WTC11 (cell line): ENCODE measurements at regions not wholly inside any gene's neighbourhood (a gene's known extent, or its start where the extent isn't known, plus 50 kb on each side); places are given as distances from the start of the nearest gene placed in this dataset.

ENCODE experiments used
- ATAC-seq: fragments of 200-7000 bp; cut with Tn5 transposase; 2 replicates; pipeline ENCODE4 v1.10.0; 2021; ENCODE audit warnings: mild to moderate bottlenecking, moderate library complexity
- CTCF ChIA-PET: fragments of 300-600 bp; sonication (Branson Sonifier 250); formaldehyde crosslinking; loops from one replicate; lab custom pipeline; 2021; ENCODE audit warnings: antibody characterized with exemption; lab: Charles Lee
- POLR2A ChIA-PET: fragments of 350-600 bp; sonication (Branson Sonifier 250); formaldehyde crosslinking; loops from one replicate; lab custom pipeline; 2021; ENCODE audit warnings: antibody characterized with exemption; lab: Charles Lee
- DNase-seq: peaks from one replicate; pipeline ENCODE4 v3.0.0; 2021; ENCODE audit warnings: low spot score
- H3K27ac Mint-ChIP-seq: 2 replicates; pipeline ENCODE4 v1.8.0; 2021; ENCODE audit warnings: mixed read lengths
- H3K27me3 Mint-ChIP-seq: 2 replicates; pipeline ENCODE4 v1.8.0; 2021; ENCODE audit warnings: low read depth, mild to moderate bottlenecking, moderate library complexity, mixed read lengths
- H3K36me3 Mint-ChIP-seq: 2 replicates; pipeline ENCODE4 v1.8.0; 2021; ENCODE audit warnings: mixed read lengths
- H3K4me1 Mint-ChIP-seq: 2 replicates; pipeline ENCODE4 v1.8.0; 2022; ENCODE audit warnings: mixed read lengths
- H3K4me3 Mint-ChIP-seq: 2 replicates; pipeline ENCODE4 v1.8.0; 2021; ENCODE audit warnings: mild to moderate bottlenecking, moderate library complexity, mixed read lengths
- H3K9me3 Mint-ChIP-seq: 2 replicates; pipeline ENCODE4 v1.8.0; 2021; ENCODE audit warnings: mixed read lengths
- ELF4 ChIP-seq: sonication (generic); formaldehyde crosslinking; IDR thresholded peaks from 2 replicates; pipeline ENCODE4 v1.8.1; 2022; ENCODE audit warnings: low read depth, mild to moderate bottlenecking, moderate library complexity, missing genetic modification reagents
- IRF2 ChIP-seq: sonication (generic); formaldehyde crosslinking; IDR thresholded peaks from 2 replicates; pipeline ENCODE4 v1.8.0; 2022; ENCODE audit warnings: low read depth, missing genetic modification reagents, borderline replicate concordance
- JUN ChIP-seq: sonication (generic); formaldehyde crosslinking; IDR thresholded peaks from 2 replicates; pipeline ENCODE4 v1.8.0; 2023; ENCODE audit warnings: mild to moderate bottlenecking, missing genetic modification reagents
- NR2C2 ChIP-seq: sonication (generic); formaldehyde crosslinking; IDR thresholded peaks from 2 replicates; pipeline ENCODE4 v1.8.0; 2022; ENCODE audit warnings: mild to moderate bottlenecking, missing genetic modification reagents
- RELA ChIP-seq: sonication (generic); formaldehyde crosslinking; IDR thresholded peaks from 2 replicates; pipeline ENCODE4 v1.8.1; 2022; ENCODE audit warnings: missing genetic modification reagents, mild to moderate bottlenecking, borderline replicate concordance
- SMAD3 ChIP-seq: sonication (generic); formaldehyde crosslinking; IDR thresholded peaks from 2 replicates; pipeline ENCODE4 v1.8.0; 2022; ENCODE audit warnings: missing genetic modification reagents, mild to moderate bottlenecking, borderline replicate concordance
- SP1 ChIP-seq: sonication (generic); formaldehyde crosslinking; conservative IDR thresholded peaks from 2 replicates; pipeline ENCODE4 v1.8.1; 2022; ENCODE audit warnings: missing genetic modification reagents
- TEAD1 ChIP-seq: sonication (generic); formaldehyde crosslinking; IDR thresholded peaks from 2 replicates; pipeline ENCODE4 v1.8.0; 2022; ENCODE audit warnings: mild to moderate bottlenecking, missing genetic modification reagents
- TEAD4 ChIP-seq: sonication (generic); formaldehyde crosslinking; IDR thresholded peaks from 2 replicates; pipeline ENCODE4 v1.8.0; 2022; ENCODE audit warnings: mild to moderate bottlenecking, missing genetic modification reagents
- ZNF263 ChIP-seq: sonication (generic); formaldehyde crosslinking; IDR thresholded peaks from 2 replicates; pipeline ENCODE4 v1.8.1; 2022; ENCODE audit warnings: low read depth, mild to moderate bottlenecking, moderate library complexity, missing genetic modification reagents
- ZNF317 ChIP-seq: sonication (generic); formaldehyde crosslinking; IDR thresholded peaks from 2 replicates; pipeline ENCODE4 v1.8.1; 2023; ENCODE audit warnings: low read depth, mild to moderate bottlenecking, moderate library complexity, missing genetic modification reagents, borderline replicate concordance
- TF ChIP-seq, protein P1 (sequence below): sonication (generic); formaldehyde crosslinking; IDR thresholded peaks from 2 replicates; pipeline ENCODE4 v1.8.1; 2022; ENCODE audit warnings: low read depth, missing genetic modification reagents, borderline replicate concordance
- TF ChIP-seq, protein P2 (sequence below): fragments of 200-600 bp; IDR thresholded peaks from 2 replicates; pipeline ENCODE4 v1.8.0; 2022; ENCODE audit warnings: antibody characterized with exemption
- TF ChIP-seq, protein P3 (sequence below): fragments of 250-450 bp; sonication (Bioruptor Pico); IDR thresholded peaks from 2 replicates; pipeline ENCODE4 v1.8.0; 2021; ENCODE audit warnings: mild to moderate bottlenecking
- TF ChIP-seq, protein P4 (sequence below): sonication (generic); formaldehyde crosslinking; IDR thresholded peaks from 2 replicates; pipeline ENCODE4 v1.8.1; 2022; ENCODE audit warnings: low read depth, mild to moderate bottlenecking, moderate library complexity, missing genetic modification reagents, borderline replicate concordance
- TF ChIP-seq, protein P5 (sequence below): sonication (generic); formaldehyde crosslinking; IDR thresholded peaks from 2 replicates; pipeline ENCODE4 v1.8.1; 2023; ENCODE audit warnings: mild to moderate bottlenecking, missing genetic modification reagents

DNA sequence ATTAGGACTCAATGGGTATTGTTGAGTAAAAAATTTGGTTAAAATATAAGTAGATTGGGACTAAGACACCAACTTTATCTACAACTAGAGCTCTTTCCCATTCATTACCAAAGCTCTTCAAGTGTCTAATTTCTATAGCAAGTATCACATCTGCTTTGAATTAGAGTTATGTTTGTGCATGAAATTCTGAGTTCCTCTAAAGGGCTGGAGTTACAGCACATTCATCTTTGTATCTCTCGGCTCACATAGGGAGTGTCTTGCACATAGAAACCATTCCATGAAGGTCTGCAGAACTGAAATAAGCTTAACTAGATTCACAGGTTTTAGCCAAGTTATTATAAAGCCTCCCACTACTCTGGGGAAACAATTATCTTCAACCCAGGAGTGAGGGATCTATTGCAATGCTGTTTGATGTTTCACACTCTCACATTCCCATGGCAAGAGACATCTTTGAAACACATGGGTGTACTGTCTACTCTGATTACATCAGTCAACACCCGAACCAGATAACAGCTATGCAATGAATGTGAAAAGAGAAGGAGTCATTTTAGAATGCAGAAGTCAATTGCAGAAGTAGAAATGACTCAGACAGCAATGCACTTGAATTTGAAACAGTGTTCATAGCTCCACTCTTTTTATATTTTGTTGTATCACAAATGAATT is 93.1 kb upstream of the KBTBD8 start (continued):
- no peak for TF ChIP-seq ZNF317
- TF ChIP-seq, protein P1, sequence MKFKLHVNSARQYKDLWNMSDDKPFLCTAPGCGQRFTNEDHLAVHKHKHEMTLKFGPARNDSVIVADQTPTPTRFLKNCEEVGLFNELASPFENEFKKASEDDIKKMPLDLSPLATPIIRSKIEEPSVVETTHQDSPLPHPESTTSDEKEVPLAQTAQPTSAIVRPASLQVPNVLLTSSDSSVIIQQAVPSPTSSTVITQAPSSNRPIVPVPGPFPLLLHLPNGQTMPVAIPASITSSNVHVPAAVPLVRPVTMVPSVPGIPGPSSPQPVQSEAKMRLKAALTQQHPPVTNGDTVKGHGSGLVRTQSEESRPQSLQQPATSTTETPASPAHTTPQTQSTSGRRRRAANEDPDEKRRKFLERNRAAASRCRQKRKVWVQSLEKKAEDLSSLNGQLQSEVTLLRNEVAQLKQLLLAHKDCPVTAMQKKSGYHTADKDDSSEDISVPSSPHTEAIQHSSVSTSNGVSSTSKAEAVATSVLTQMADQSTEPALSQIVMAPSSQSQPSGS (CRISPR knock-in tag) = no peak

DNA sequence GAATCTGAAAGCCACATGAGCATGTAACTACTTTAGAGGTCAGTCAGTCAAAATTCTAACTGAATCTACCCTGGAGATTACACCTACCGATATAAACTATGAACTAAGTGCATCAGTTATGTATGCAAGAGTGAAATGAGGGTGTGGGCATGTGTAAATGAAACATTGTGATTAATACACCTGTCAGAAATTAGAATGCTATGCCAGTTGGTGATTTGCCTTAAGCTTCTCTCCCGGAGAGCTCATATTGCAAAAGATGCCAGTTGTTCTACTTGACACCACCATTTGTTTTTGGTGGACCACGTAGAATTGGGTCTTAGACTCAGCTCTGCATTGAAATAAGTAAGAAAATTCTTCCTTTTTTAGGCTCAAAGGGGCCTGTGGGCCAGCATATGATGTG is 91.0 kb upstream of the KBTBD8 start:
- ChIA-PET CTCF (no interaction called here), POLR2A (no interaction called here)
- TF ChIP-seq, protein P1 (CRISPR knock-in tag) = no peak
- TF ChIP-seq ELF4 (CRISPR knock-in tag) = no peak
- no peak for TF ChIP-seq ZNF263 (CRISPR knock-in tag)
- TF ChIP-seq, protein P2, sequence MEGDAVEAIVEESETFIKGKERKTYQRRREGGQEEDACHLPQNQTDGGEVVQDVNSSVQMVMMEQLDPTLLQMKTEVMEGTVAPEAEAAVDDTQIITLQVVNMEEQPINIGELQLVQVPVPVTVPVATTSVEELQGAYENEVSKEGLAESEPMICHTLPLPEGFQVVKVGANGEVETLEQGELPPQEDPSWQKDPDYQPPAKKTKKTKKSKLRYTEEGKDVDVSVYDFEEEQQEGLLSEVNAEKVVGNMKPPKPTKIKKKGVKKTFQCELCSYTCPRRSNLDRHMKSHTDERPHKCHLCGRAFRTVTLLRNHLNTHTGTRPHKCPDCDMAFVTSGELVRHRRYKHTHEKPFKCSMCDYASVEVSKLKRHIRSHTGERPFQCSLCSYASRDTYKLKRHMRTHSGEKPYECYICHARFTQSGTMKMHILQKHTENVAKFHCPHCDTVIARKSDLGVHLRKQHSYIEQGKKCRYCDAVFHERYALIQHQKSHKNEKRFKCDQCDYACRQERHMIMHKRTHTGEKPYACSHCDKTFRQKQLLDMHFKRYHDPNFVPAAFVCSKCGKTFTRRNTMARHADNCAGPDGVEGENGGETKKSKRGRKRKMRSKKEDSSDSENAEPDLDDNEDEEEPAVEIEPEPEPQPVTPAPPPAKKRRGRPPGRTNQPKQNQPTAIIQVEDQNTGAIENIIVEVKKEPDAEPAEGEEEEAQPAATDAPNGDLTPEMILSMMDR = no peak
- TF ChIP-seq, protein P3, sequence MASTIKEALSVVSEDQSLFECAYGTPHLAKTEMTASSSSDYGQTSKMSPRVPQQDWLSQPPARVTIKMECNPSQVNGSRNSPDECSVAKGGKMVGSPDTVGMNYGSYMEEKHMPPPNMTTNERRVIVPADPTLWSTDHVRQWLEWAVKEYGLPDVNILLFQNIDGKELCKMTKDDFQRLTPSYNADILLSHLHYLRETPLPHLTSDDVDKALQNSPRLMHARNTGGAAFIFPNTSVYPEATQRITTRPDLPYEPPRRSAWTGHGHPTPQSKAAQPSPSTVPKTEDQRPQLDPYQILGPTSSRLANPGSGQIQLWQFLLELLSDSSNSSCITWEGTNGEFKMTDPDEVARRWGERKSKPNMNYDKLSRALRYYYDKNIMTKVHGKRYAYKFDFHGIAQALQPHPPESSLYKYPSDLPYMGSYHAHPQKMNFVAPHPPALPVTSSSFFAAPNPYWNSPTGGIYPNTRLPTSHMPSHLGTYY (CRISPR knock-in tag) = no peak
- TF ChIP-seq SMAD3 (CRISPR knock-in tag) = no peak
- no peak for TF ChIP-seq TEAD4 (CRISPR knock-in tag)
- TF ChIP-seq JUN (CRISPR knock-in tag) = no peak
- no peak for TF ChIP-seq IRF2 (CRISPR knock-in tag)
- no peak for TF ChIP-seq NR2C2 (CRISPR knock-in tag)
- TF ChIP-seq RELA (CRISPR knock-in tag) = no peak
- no peak for TF ChIP-seq SP1 (CRISPR knock-in tag)
- no peak for TF ChIP-seq TEAD1 (CRISPR knock-in tag)
- TF ChIP-seq, protein P4, sequence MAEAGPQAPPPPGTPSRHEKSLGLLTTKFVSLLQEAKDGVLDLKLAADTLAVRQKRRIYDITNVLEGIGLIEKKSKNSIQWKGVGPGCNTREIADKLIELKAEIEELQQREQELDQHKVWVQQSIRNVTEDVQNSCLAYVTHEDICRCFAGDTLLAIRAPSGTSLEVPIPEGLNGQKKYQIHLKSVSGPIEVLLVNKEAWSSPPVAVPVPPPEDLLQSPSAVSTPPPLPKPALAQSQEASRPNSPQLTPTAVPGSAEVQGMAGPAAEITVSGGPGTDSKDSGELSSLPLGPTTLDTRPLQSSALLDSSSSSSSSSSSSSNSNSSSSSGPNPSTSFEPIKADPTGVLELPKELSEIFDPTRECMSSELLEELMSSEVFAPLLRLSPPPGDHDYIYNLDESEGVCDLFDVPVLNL (CRISPR knock-in tag) = no peak
- TF ChIP-seq, protein P5, sequence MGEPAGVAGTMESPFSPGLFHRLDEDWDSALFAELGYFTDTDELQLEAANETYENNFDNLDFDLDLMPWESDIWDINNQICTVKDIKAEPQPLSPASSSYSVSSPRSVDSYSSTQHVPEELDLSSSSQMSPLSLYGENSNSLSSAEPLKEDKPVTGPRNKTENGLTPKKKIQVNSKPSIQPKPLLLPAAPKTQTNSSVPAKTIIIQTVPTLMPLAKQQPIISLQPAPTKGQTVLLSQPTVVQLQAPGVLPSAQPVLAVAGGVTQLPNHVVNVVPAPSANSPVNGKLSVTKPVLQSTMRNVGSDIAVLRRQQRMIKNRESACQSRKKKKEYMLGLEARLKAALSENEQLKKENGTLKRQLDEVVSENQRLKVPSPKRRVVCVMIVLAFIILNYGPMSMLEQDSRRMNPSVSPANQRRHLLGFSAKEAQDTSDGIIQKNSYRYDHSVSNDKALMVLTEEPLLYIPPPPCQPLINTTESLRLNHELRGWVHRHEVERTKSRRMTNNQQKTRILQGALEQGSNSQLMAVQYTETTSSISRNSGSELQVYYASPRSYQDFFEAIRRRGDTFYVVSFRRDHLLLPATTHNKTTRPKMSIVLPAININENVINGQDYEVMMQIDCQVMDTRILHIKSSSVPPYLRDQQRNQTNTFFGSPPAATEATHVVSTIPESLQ (CRISPR knock-in tag) = no peak
- H3K9me3 Mint-ChIP-seq = peaks cover 11% of the 10 kb centered on the region
- ATAC-seq (no peak), DNase-seq (no peak)
- no peak overlapping the region for H3K27ac Mint-ChIP-seq
- H3K36me3 Mint-ChIP-seq = peaks cover 5% of the 10 kb centered on the region
- H3K27me3 Mint-ChIP-seq = no peaks in the 10 kb centered on the region
- H3K4me1 Mint-ChIP-seq = no peaks in the 10 kb centered on the region
- H3K4me3 Mint-ChIP-seq = no peak overlapping the region
